ENCODE measurements at regions not wholly inside any gene's neighbourhood (a gene's known extent, or its start where the extent isn't known, plus 50 kb on each side); places are given as distances from the start of the nearest gene placed in this dataset.

DNA sequence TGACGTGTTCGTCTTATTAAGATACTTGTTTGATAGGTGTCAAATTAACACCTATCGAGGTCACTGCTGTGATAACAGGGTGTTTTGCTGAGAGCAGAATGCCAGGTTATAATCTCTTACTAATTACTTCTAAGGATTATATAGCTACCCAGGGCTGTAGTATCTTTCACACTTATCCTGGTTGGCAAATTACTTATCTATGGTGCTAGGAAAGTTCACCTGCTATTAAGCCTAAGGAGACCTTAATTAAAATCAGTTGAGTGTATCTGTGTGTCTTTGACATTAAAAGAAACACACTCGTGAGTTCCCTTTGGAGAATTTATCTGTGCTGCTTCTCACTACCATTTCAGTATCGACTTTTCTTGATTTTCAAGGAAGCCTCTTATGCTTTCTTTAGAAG is 301.6 kb upstream of the SLC16A7 start:
- TF ChIP-seq POLR2A (IDR thresholded peaks at IDR 0.05) = no peak
- TF ChIP-seq, protein P1, sequence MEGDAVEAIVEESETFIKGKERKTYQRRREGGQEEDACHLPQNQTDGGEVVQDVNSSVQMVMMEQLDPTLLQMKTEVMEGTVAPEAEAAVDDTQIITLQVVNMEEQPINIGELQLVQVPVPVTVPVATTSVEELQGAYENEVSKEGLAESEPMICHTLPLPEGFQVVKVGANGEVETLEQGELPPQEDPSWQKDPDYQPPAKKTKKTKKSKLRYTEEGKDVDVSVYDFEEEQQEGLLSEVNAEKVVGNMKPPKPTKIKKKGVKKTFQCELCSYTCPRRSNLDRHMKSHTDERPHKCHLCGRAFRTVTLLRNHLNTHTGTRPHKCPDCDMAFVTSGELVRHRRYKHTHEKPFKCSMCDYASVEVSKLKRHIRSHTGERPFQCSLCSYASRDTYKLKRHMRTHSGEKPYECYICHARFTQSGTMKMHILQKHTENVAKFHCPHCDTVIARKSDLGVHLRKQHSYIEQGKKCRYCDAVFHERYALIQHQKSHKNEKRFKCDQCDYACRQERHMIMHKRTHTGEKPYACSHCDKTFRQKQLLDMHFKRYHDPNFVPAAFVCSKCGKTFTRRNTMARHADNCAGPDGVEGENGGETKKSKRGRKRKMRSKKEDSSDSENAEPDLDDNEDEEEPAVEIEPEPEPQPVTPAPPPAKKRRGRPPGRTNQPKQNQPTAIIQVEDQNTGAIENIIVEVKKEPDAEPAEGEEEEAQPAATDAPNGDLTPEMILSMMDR (IDR thresholded peaks at IDR 0.05) = no peak

Data from esophagus squamous epithelium (tissue), 4 donors.